ENCODE measurements at regions not wholly inside any gene's neighbourhood (a gene's known extent, or its start where the extent isn't known, plus 50 kb on each side); places are given as distances from the start of the nearest gene placed in this dataset.

DNA sequence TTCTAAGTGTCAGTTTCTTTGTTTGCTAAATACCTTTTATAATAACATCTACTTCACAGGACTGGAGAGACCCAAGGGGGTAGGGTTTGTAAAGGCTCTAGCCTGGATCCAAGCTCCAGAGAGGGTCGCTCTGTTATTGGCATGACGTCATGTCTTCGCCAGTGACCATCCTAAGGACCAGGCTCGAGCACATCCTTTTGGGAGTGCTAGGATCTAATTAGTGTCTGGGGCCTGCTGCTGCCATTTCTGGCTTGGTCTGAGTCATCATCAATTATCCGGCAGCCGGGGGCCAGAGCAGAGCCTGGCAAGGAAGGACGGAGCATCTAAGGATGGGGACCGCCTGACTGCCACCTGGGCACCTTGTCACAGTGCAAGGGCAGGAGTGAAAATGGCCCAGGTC lies 153.0 kb downstream of the NSG2 start:
- DNase-seq (ENCODE audit: low read depth, low spot score), result no peak
- TF ChIP-seq, protein P1, sequence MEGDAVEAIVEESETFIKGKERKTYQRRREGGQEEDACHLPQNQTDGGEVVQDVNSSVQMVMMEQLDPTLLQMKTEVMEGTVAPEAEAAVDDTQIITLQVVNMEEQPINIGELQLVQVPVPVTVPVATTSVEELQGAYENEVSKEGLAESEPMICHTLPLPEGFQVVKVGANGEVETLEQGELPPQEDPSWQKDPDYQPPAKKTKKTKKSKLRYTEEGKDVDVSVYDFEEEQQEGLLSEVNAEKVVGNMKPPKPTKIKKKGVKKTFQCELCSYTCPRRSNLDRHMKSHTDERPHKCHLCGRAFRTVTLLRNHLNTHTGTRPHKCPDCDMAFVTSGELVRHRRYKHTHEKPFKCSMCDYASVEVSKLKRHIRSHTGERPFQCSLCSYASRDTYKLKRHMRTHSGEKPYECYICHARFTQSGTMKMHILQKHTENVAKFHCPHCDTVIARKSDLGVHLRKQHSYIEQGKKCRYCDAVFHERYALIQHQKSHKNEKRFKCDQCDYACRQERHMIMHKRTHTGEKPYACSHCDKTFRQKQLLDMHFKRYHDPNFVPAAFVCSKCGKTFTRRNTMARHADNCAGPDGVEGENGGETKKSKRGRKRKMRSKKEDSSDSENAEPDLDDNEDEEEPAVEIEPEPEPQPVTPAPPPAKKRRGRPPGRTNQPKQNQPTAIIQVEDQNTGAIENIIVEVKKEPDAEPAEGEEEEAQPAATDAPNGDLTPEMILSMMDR (conservative IDR thresholded peaks at IDR 0.05), result no peak
- no peak overlapping the region for H3K27ac Mint-ChIP-seq (ENCODE audit: unreplicated experiment)
- H3K4me1 Mint-ChIP-seq, result no peaks in the 10 kb centered on the region
- peaks cover 9% of the 10 kb centered on the region for H3K9me3 Mint-ChIP-seq
- no peaks in the 10 kb centered on the region for H3K36me3 Mint-ChIP-seq (ENCODE audit: low read depth)
- H3K4me3 Mint-ChIP-seq, result no peak overlapping the region
- peaks cover 11% of the 10 kb centered on the region for H3K27me3 Mint-ChIP-seq (ENCODE audit: low read depth)

DNA sequence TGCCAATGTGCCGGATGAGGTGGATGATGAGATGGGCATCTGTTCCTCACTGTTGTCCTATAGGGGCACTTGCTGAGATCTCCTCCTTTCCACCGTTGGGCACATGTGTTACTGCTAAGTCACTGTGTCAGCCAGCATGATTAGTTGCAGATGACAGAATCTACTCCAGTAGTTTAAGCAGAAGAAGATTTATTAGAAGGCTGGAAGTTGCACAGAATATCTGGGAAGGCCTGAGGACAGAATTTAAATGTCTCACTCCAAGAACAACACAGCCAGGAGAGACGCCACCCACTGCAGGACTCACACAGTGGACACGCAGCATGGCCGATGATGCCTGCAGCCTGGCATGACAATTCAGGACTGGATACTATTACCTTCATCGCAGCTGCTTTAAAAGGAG lies 157.5 kb downstream of the NSG2 start:
- no peak for DNase-seq (ENCODE audit: low read depth, low spot score)
- no peak overlapping the region for H3K4me3 Mint-ChIP-seq
- TF ChIP-seq, protein P1 (conservative IDR thresholded peaks at IDR 0.05), result no peak
- no peaks in the 10 kb centered on the region for H3K4me1 Mint-ChIP-seq
- no peak overlapping the region for H3K27ac Mint-ChIP-seq (ENCODE audit: unreplicated experiment)
- H3K36me3 Mint-ChIP-seq (ENCODE audit: low read depth), result no peaks in the 10 kb centered on the region
- H3K27me3 Mint-ChIP-seq (ENCODE audit: low read depth), result peaks cover 27% of the 10 kb centered on the region
- peaks cover 9% of the 10 kb centered on the region for H3K9me3 Mint-ChIP-seq

DNA sequence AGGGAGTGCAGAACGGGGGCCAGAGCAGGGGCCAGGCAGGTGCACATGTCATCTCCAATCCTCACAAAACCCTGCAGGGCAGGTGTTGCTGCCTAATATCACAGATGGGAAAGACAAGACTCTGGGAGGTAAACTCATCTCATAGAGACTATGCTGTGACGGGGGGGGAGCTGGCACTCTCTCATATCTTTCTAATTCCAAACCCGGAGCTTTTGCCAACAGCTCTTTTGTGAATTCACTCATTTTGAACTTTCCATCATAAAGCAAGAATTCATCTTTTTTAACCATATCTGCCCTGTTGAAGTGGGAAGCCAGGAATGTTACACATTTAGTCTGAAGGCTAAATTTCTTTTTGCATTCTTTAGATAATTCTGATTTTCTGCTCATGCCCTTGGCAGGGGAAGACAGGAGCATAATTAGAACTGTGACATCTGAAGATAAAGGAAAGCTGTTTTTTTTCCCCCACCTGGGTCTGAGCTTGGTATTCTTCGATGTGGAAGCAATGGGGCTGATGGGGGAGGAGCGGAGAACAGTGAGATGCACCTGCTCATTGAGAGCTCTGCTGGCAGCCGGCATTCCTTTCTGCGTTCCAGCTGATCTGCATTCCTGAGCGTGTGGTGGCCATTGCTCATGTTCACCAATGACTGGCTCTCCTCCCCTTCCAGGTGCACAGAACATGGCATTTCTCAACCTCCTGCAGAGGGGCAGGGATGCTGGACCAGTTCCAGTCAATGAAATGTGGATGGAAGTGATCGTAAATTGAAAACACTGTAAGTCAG lies 159.2 kb downstream of the NSG2 start:
- TF ChIP-seq, protein P1 (conservative IDR thresholded peaks at IDR 0.05), result no peak
- H3K36me3 Mint-ChIP-seq (ENCODE audit: low read depth), result no peaks in the 10 kb centered on the region
- DNase-seq (ENCODE audit: low read depth, low spot score), result no peak
- no peak overlapping the region for H3K4me3 Mint-ChIP-seq
- H3K27ac Mint-ChIP-seq (ENCODE audit: unreplicated experiment), result no peak overlapping the region
- H3K9me3 Mint-ChIP-seq, result peaks cover 9% of the 10 kb centered on the region
- peaks cover 33% of the 10 kb centered on the region for H3K27me3 Mint-ChIP-seq (ENCODE audit: low read depth)
- no peaks in the 10 kb centered on the region for H3K4me1 Mint-ChIP-seq

DNA sequence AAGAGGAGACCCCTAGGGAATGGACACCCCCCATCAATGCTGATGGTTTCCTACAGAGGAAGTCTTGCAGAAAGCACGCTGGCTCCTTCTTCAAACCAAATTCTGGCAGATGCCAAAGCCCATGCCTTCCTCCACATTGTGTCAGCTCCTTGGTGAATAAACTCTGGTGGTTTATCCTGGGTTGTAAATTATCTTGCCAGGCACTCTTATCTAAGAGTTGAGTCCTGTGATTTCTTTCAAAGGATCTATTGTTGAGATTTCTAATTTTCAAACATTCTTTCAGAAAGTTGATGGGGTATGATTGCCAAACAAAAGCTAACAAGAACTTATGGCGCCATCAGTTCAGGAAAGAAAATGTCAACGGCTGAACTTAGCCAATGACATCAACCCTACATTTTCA lies 160.4 kb downstream of the NSG2 start:
- no peak for DNase-seq (ENCODE audit: low read depth, low spot score)
- H3K4me3 Mint-ChIP-seq, result no peak overlapping the region
- TF ChIP-seq, protein P1 (conservative IDR thresholded peaks at IDR 0.05), result no peak
- H3K27me3 Mint-ChIP-seq (ENCODE audit: low read depth), result peaks cover 42% of the 10 kb centered on the region
- no peaks in the 10 kb centered on the region for H3K4me1 Mint-ChIP-seq
- H3K9me3 Mint-ChIP-seq, result peaks cover 7% of the 10 kb centered on the region
- H3K36me3 Mint-ChIP-seq (ENCODE audit: low read depth), result no peaks in the 10 kb centered on the region
- no peak overlapping the region for H3K27ac Mint-ChIP-seq (ENCODE audit: unreplicated experiment)

DNA sequence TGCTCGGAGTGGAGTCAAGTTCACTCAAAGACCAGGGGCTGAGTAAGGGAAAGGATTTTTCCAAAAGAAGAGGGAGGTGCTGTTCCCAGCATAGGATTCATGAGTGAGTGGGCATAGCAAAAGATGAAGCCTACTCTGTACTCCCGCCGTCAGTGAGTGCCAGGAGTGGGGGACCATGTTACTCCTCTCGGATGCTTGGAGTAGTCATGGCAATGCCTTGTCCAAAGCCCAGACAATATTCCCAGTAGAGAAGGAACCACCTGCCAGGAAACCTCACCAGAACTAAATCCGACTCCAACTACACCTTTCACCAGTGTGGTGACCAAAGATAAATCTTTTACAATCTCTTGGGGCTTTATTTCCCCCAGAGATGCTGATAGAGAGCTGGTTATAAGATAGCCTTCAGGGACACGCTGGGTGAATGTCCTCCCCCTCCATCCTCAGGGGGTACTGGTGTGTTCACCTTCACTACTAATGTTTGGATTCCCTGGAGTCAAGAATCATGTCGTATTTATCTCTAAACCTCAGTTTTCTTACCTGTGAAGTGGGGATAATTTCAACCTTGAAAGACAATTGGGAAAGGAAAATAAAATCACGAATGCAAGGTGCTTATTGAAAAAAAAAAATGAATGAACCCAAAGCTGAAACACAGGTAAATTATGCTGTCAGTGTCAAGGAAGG lies 165.2 kb downstream of the NSG2 start:
- H3K27ac Mint-ChIP-seq (ENCODE audit: unreplicated experiment), result no peak overlapping the region
- H3K36me3 Mint-ChIP-seq (ENCODE audit: low read depth), result no peaks in the 10 kb centered on the region
- no peak for DNase-seq (ENCODE audit: low read depth, low spot score)
- TF ChIP-seq, protein P1 (conservative IDR thresholded peaks at IDR 0.05), result no peak
- H3K27me3 Mint-ChIP-seq (ENCODE audit: low read depth), result peaks cover 62% of the 10 kb centered on the region
- no peaks in the 10 kb centered on the region for H3K4me1 Mint-ChIP-seq
- H3K9me3 Mint-ChIP-seq, result no peaks in the 10 kb centered on the region
- no peak overlapping the region for H3K4me3 Mint-ChIP-seq
